ENCODE measurements at regions not wholly inside any gene's neighbourhood (a gene's known extent, or its start where the extent isn't known, plus 50 kb on each side); places are given as distances from the start of the nearest gene placed in this dataset.

- H3K36me3 ChIP-seq (ENCODE audit: control insufficient read depth, insufficient read depth, low read length), result no peaks in the 10 kb centered on the region
- TF ChIP-seq CTCF (IDR thresholded peaks at IDR 0.05; ENCODE audit: insufficient read depth, low read length, poor library complexity, severe bottlenecking), result no peak
- DNase-seq (ENCODE audit: extremely low read depth, insufficient read length), result no peak
- H3K27me3 ChIP-seq (replicated peaks; ENCODE audit: control insufficient read depth, insufficient read depth, low read length), result peaks cover 3% of the 10 kb centered on the region
- no peak overlapping the region for H3K4me3 ChIP-seq (replicated peaks; ENCODE audit: low read depth, low read length)
These were observed 81.7 kb downstream of the GLI2 start for GRCh38 chr2:120817136-120817955.

- Histone ChIP-seq H3K27me3 (replicated peaks; ENCODE audit: control insufficient read depth, insufficient read depth, low read length) (peaks cover 3% of the 10 kb centered on the region), H3K4me3 (replicated peaks; ENCODE audit: low read depth, low read length) (no peak overlapping the region), H3K36me3 (ENCODE audit: control insufficient read depth, insufficient read depth, low read length) (no peaks in the 10 kb centered on the region)
- no peak for TF ChIP-seq CTCF (IDR thresholded peaks at IDR 0.05; ENCODE audit: insufficient read depth, low read length, poor library complexity, severe bottlenecking)
- no peak for DNase-seq (ENCODE audit: extremely low read depth, insufficient read length)
These were observed 82.3 kb downstream of the GLI2 start for GRCh38 chr2:120817956-120818325.

GRCh38 chr2:120818441-120818920, 82.8 kb downstream of the GLI2 start:
- TF ChIP-seq CTCF (IDR thresholded peaks at IDR 0.05; ENCODE audit: insufficient read depth, low read length, poor library complexity, severe bottlenecking), result no peak
- Histone ChIP-seq H3K27me3 (replicated peaks; ENCODE audit: control insufficient read depth, insufficient read depth, low read length) (peaks cover 3% of the 10 kb centered on the region), H3K36me3 (ENCODE audit: control insufficient read depth, insufficient read depth, low read length) (no peaks in the 10 kb centered on the region), H3K4me3 (replicated peaks; ENCODE audit: low read depth, low read length) (no peak overlapping the region)
- no peak for DNase-seq (ENCODE audit: extremely low read depth, insufficient read length)

GRCh38 chr2:120819720-120820210, 84.1 kb downstream of the GLI2 start:
- H3K27me3 ChIP-seq (replicated peaks; ENCODE audit: control insufficient read depth, insufficient read depth, low read length), result peaks cover 3% of the 10 kb centered on the region
- no peak for TF ChIP-seq CTCF (IDR thresholded peaks at IDR 0.05; ENCODE audit: insufficient read depth, low read length, poor library complexity, severe bottlenecking)
- H3K4me3 ChIP-seq (replicated peaks; ENCODE audit: low read depth, low read length), result no peak overlapping the region

GRCh38 chr2:120820263-120820952, 84.7 kb downstream of the GLI2 start:
- DNase-seq (ENCODE audit: extremely low read depth, insufficient read length), result no peak
- no peaks in the 10 kb centered on the region for H3K36me3 ChIP-seq (ENCODE audit: control insufficient read depth, insufficient read depth, low read length)
- H3K27me3 ChIP-seq (replicated peaks; ENCODE audit: control insufficient read depth, insufficient read depth, low read length), result peaks cover 3% of the 10 kb centered on the region
- no peak for TF ChIP-seq CTCF (IDR thresholded peaks at IDR 0.05; ENCODE audit: insufficient read depth, low read length, poor library complexity, severe bottlenecking)
- no peak overlapping the region for H3K4me3 ChIP-seq (replicated peaks; ENCODE audit: low read depth, low read length)

More at GRCh38 chr2:120819720-120820210, 84.1 kb downstream of the GLI2 start:
- DNase-seq (ENCODE audit: extremely low read depth, insufficient read length), result no peak
- no peaks in the 10 kb centered on the region for H3K36me3 ChIP-seq (ENCODE audit: control insufficient read depth, insufficient read depth, low read length)

Measured in GM06990 (cell line).